NCI-H69 (cell line): ENCODE measurements at regions not wholly inside any gene's neighbourhood (a gene's known extent, or its start where the extent isn't known, plus 50 kb on each side); places are given as distances from the start of the nearest gene placed in this dataset.

ENCODE experiments used
- DNase-seq: peaks from one replicate; lab custom pipeline; 2025; lab: John Stamatoyannopoulos, UW

DNA sequence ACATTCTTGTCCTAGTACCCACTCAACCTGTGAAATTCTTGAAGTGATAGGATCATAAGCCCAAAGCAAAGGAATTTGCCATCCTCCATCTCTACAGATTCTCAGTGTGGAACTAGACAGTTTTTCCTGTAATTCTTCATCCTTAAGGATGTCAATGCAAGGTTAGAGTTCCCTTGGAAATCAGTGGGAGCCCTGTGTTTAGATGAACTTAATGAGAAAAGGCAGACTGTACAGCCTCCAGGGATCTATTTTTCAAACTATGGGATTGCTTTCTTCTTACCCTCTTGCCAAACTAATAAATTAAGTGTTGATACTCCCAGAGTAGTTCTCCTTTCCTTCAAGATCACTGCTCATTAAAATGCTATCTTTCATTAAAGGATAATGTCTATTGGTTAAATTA is 78.1 kb upstream of the OLFM3 start:
- DNase-seq, result no peak

DNA sequence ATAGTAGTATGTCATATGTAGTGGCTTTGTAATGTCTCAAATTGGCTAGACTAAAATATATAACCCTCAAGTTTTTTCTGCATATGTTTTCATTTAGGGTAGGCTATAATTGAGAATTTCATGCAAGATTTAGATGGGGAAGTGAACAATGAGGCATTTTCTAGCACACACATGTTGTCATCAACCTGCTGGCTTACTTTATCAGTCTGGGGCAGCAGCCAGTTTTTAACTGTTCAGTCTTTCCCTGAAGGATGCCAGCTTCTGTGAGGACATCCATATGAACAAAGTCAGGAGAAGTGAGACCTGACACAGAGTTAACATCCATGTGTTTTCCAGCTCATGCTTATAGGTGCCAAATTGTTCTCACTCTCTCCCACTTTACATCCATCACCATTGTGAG is 74.7 kb upstream of the OLFM3 start:
- DNase-seq, result no peak

DNA sequence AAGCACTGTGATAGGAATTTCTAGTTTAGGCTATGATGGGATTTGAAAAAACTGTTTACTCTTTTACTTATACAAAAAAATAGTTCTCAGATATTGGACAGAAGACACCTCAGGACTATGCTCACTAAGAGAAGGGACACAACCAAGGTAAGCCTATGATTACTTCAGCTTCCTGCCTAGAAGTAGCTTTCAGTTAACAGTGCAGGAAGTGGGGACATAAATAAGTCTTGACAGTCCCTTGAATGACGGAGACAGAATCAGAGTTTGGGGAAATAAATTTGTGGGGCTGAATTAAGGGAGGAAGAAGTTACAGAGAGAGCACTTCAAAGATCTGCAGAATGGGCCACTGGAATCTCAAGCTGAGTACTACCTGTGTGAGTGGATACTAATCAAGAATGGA is 53.8 kb upstream of the OLFM3 start:
- no peak for DNase-seq

DNA sequence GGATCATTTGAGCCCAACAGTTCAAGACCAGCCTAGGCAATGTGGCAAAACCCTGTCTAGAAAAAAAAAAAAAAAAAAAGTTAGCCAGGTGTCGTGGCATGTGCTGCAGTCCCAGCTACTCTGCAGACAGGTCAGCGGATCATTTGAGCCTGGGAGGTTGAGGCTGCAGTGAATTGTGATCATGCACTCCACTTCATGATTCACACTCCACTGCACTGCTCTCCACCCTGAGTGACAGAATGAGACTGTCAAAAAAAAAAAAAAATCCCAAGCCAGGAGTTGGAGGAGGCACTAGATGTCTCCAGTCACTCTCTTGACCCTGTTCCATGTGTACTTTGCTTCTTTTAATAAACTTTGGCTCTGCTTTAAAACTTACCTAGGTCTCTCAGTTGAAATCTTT is 51.0 kb upstream of the OLFM3 start:
- no peak for DNase-seq
